PC-9 (cell line): ENCODE measurements at regions not wholly inside any gene's neighbourhood (a gene's known extent, or its start where the extent isn't known, plus 50 kb on each side); places are given as distances from the start of the nearest gene placed in this dataset.

Experiments used
- BruUV-seq: library from RNA; stranded (reverse); fragments of 400-500 nt; replicated peaks from 2 replicates; lab custom pipeline; 2021; lab: Mats Ljungman, UMichigan
- CTCF ChIA-PET: fragments of 300-600 bp; sonication (Branson Sonifier 250); formaldehyde crosslinking; loops from one replicate; lab custom pipeline; 2022; ENCODE audit warnings: antibody characterized with exemption; lab: Charles Lee
- POLR2A ChIA-PET: fragments of 300-600 bp; sonication (Branson Sonifier 250); formaldehyde crosslinking; loops from one replicate; lab custom pipeline; 2022; ENCODE audit warnings: antibody characterized with exemption; ENCODE audit not compliant: unreplicated experiment; lab: Charles Lee
- DNase-seq, 2 experiments: peaks; one replicate each; pipeline versions ENCODE4 v3.0.0 to v3.0.0-alpha.2; 2015 to 2022; ENCODE audit warnings: mixed read lengths in 1 of 2
- H2AFZ ChIP-seq: fragments of 200-600 bp; sonication (generic); 2 replicates; pipeline ENCODE4 v1.8.1; 2017; ENCODE audit warnings: antibody characterized with exemption
- H3F3A ChIP-seq: fragments of 200-600 bp; sonication (generic); 2 replicates; pipeline ENCODE4 v1.8.1; 2017; ENCODE audit warnings: antibody characterized with exemption, mild to moderate bottlenecking, low read depth; ENCODE audit not compliant: insufficient read depth
- H3K27ac ChIP-seq: fragments of 200-600 bp; sonication (generic); 2 replicates; pipeline ENCODE4 v1.6.1; 2016; ENCODE audit warnings: mixed run types
- H3K27me3 ChIP-seq: fragments of 200-600 bp; sonication (generic); 2 replicates; pipeline ENCODE4 v1.6.1; 2016; ENCODE audit warnings: low read depth, mixed run types; ENCODE audit not compliant: insufficient read depth
- H3K36me3 ChIP-seq: fragments of 200-600 bp; sonication (generic); 2 replicates; pipeline ENCODE4 v1.6.1; 2016; ENCODE audit warnings: low read depth, mixed run types
- H3K4me1 ChIP-seq: fragments of 200-600 bp; sonication (generic); replicated peaks from 2 replicates; pipeline ENCODE4 v1.6.1; 2016; ENCODE audit warnings: mixed run types; ENCODE audit not compliant: insufficient read depth
- H3K4me2 ChIP-seq: fragments of 200-600 bp; sonication (generic); 2 replicates; pipeline ENCODE4 v1.6.1; 2017; ENCODE audit warnings: mixed run types
- H3K4me3 ChIP-seq: fragments of 200-600 bp; sonication (generic); 2 replicates; pipeline ENCODE4 v1.6.1; 2016; ENCODE audit warnings: mixed run types
- H3K79me2 ChIP-seq: fragments of 200-600 bp; sonication (generic); 2 replicates; pipeline ENCODE4 v1.6.1; 2017; ENCODE audit warnings: low read depth, mixed run types
- H3K9me2 ChIP-seq: fragments of 200-600 bp; sonication (generic); 2 replicates; pipeline ENCODE4 v1.8.1; 2017; ENCODE audit warnings: mild to moderate bottlenecking; ENCODE audit not compliant: insufficient read depth
- H3K9me3 ChIP-seq: fragments of 200-600 bp; sonication (generic); 2 replicates; pipeline ENCODE4 v1.8.1; 2016; ENCODE audit warnings: low read depth; ENCODE audit not compliant: insufficient read depth
- H4K20me1 ChIP-seq: fragments of 200-600 bp; sonication (generic); 2 replicates; pipeline ENCODE4 v1.8.1; 2017; ENCODE audit not compliant: insufficient read depth
- CTCF ChIP-seq: fragments of 200-600 bp; sonication (generic); conservative IDR thresholded peaks from 2 replicates; pipeline ENCODE4 v1.6.1; 2017; ENCODE audit warnings: mixed run types, antibody characterized with exemption, mild to moderate bottlenecking, moderate library complexity
- EZH2 ChIP-seq: fragments of 200-600 bp; sonication (generic); IDR thresholded peaks from 2 replicates; pipeline ENCODE4 v1.8.0; 2017; ENCODE audit warnings: antibody characterized with exemption, low read depth
- intact Hi-C: fragments of 100-400 bp; cut with micrococcal nuclease; formaldehyde crosslinking; loops from one replicate; pipeline ENCODE4 v1.10.0; 2022; ENCODE audit not compliant: unreplicated experiment

DNA sequence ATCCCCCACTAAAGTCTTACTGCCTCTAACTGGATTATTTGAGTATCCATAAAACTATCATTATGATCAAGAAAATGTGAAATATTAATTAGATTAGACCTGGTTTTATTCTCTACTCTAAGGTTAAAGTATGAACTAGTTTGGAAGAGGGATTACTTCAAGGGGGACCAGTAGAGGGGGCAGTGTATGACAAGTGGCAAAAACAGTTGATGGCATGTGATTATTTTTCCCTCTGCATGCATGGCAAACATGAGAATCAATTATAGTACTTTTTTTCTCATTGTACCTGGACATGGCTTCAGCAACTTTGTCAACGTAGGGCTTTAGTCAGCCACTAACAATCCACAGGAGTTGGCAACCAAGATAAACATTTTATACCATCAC lies 145.0 kb upstream of the SLC38A2 start:
- TF ChIP-seq CTCF (no peak), EZH2 (no peak)
- intact Hi-C loops = no loop called here
- Histone ChIP-seq H3K9me3 (no peaks in the 10 kb centered on the region), H2AFZ (no peak overlapping the region), H4K20me1 (no peaks in the 10 kb centered on the region), H3K27ac (no peak overlapping the region), H3K4me2 (no peak overlapping the region), H3K4me1 (no peaks in the 10 kb centered on the region), H3K27me3 (no peaks in the 10 kb centered on the region), H3F3A (no peaks in the 10 kb centered on the region), H3K9me2 (no peaks in the 10 kb centered on the region), H3K79me2 (no peaks in the 10 kb centered on the region), H3K36me3 (no peaks in the 10 kb centered on the region), H3K4me3 (no peak overlapping the region)
- DNase-seq = no peak
- no TSS peak for BruUV-seq
- CTCF ChIA-PET = no interaction called here
- POLR2A ChIA-PET = no interaction called here

DNA sequence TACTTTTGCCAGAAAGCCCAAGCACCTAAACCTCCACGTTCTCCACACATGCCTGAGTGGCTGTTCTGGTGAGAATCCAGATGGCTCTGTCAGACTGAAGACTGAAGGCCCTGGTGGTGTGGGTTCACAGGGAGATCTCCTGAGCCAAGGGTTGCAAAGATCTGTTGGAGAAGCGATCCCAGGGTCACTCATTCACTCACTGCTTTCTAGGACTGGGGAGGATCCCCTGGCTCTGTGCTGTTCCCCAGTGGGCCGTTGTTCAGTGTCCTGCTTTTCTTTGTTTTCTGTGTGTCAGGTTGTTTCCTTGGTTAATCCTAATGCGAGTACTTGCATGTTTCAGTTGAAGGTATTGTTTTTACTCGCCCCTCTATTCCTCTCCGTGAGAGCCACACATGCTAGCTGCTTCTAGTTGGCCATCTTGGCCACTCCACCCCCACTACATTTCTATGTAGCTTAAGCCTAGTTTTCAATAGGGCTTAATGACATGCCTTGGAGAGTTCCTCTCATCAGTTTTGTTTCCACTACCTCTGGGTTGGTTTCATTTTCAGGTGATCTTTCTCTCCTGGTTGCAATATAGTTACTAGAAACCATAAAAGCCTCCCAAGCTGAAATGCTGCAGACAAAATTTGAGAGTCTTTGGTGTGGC lies 144.5 kb upstream of the SLC38A2 start:
- Histone ChIP-seq H3K36me3 (no peaks in the 10 kb centered on the region), H2AFZ (no peak overlapping the region), H3F3A (no peaks in the 10 kb centered on the region), H3K4me1 (no peaks in the 10 kb centered on the region), H3K27me3 (no peaks in the 10 kb centered on the region), H3K9me3 (no peaks in the 10 kb centered on the region), H3K4me2 (no peak overlapping the region), H4K20me1 (no peaks in the 10 kb centered on the region), H3K79me2 (no peaks in the 10 kb centered on the region), H3K9me2 (no peaks in the 10 kb centered on the region), H3K4me3 (no peak overlapping the region), H3K27ac (no peak overlapping the region)
- intact Hi-C loops = no loop called here
- no peak for DNase-seq
- no peak for TF ChIP-seq CTCF
- TF ChIP-seq EZH2 = no peak
- POLR2A ChIA-PET = no interaction called here
- CTCF ChIA-PET = no interaction called here
- no TSS peak for BruUV-seq

DNA sequence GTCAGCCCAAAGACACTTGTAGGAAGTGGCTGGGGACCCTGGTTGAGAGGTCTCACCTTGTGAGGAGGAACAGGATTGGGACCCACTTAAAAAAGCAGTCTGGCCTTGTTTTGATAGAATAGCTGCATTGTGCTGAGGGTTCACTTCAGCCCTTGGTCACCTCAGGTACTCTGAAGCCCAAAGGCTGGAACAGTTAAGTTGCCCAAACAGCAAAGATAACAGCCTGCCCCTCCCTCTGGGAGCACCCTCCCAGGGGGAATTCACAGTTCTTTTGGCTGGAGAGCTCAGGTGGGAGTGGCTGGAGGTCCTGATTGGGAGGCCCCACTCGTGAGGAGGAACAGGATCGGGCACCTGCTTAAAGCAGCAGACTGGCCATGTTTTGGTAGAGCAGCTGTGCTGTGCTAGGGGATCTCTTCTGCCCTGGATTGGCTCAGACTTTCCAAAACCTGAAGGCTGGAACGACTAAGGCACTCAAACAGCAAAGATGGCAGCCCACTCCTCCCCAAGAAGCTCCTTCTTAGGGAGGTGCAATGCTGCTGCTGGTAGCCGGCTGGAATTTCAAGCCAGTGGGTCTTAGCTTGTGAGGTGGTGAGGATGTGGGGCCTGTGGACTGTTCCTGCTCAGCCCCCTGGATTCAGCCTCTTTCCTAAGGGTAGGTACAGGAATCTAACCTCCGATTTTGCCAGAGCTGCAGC lies 143.8 kb upstream of the SLC38A2 start:
- BruUV-seq = no TSS peak
- Histone ChIP-seq H3K9me2 (no peaks in the 10 kb centered on the region), H2AFZ (no peak overlapping the region), H4K20me1 (no peaks in the 10 kb centered on the region), H3K4me3 (no peak overlapping the region), H3K36me3 (no peaks in the 10 kb centered on the region), H3K4me2 (no peak overlapping the region), H3F3A (no peaks in the 10 kb centered on the region), H3K9me3 (no peaks in the 10 kb centered on the region; the same call in 1 of the 2 replicates), H3K79me2 (no peaks in the 10 kb centered on the region), H3K27ac (no peak overlapping the region), H3K27me3 (no peaks in the 10 kb centered on the region), H3K4me1 (no peaks in the 10 kb centered on the region)
- CTCF ChIA-PET = interaction anchor here (0.6 kb wide), 1 partner anchor 160 kb away, joined by 5 read pairs; no protein-coding TSS in a partner anchor
- DNase-seq = no peak
- TF ChIP-seq EZH2 = no peak
- no peak for TF ChIP-seq CTCF
- POLR2A ChIA-PET = no interaction called here
- intact Hi-C loops = no loop called here
